ENCODE measurements at regions not wholly inside any gene's neighbourhood (a gene's known extent, or its start where the extent isn't known, plus 50 kb on each side); places are given as distances from the start of the nearest gene placed in this dataset.
A peak's percentile ranks its signal among the peaks of the same experiment; 100 is the strongest.

- no peak for DNase-seq (ENCODE audit: low spot score)
Observed at GRCh38 chr5:113800686-113801085, 287.2 kb downstream of the YTHDC2 start.

GRCh38 chr5:113804264-113804663 lies 290.8 kb downstream of the YTHDC2 start:
- no peak for DNase-seq (ENCODE audit: low spot score)

- DNase-seq (ENCODE audit: low spot score): no peak
Observed at GRCh38 chr5:113804943-113805342, 291.4 kb downstream of the YTHDC2 start.

- DNase-seq (ENCODE audit: low spot score): peak; percentile 13
Observed at GRCh38 chr5:113806250-113806649, 292.8 kb downstream of the YTHDC2 start.

GRCh38 chr5:113806904-113807303 lies 293.4 kb downstream of the YTHDC2 start:
- DNase-seq (ENCODE audit: low spot score): no peak

GRCh38 chr5:113807427-113807991 lies 294.0 kb downstream of the YTHDC2 start:
- peak; percentile 35 for DNase-seq (ENCODE audit: low spot score)

- no peak for DNase-seq (ENCODE audit: low spot score)
Observed at GRCh38 chr5:113808956-113809355, 295.5 kb downstream of the YTHDC2 start.

- DNase-seq (ENCODE audit: low spot score): no peak
Observed at GRCh38 chr5:113809626-113810025, 296.1 kb downstream of the YTHDC2 start.

- no peak for DNase-seq (ENCODE audit: low spot score)
Observed at GRCh38 chr5:113813466-113813865, 300.0 kb downstream of the YTHDC2 start.

- no peak for DNase-seq (ENCODE audit: low spot score)
Observed at GRCh38 chr5:113817683-113818082, 304.2 kb downstream of the YTHDC2 start.

GRCh38 chr5:113823696-113824095 lies 310.2 kb downstream of the YTHDC2 start:
- DNase-seq (ENCODE audit: low spot score): no peak

GRCh38 chr5:113824307-113824706 lies 310.8 kb downstream of the YTHDC2 start:
- DNase-seq (ENCODE audit: low spot score): no peak

- no peak for DNase-seq (ENCODE audit: low spot score)
Observed at GRCh38 chr5:113825176-113825575, 311.7 kb downstream of the YTHDC2 start.

- DNase-seq (ENCODE audit: low spot score): no peak
Observed at GRCh38 chr5:113846941-113847340, 333.4 kb downstream of the YTHDC2 start.

GRCh38 chr5:113864437-113864836 lies 350.9 kb downstream of the YTHDC2 start:
- DNase-seq (ENCODE audit: low spot score): no peak

GRCh38 chr5:113866763-113867162 lies 353.3 kb downstream of the YTHDC2 start:
- DNase-seq (ENCODE audit: low spot score): no peak

GRCh38 chr5:113869611-113870010 lies 356.1 kb downstream of the YTHDC2 start:
- no peak for DNase-seq (ENCODE audit: low spot score)

GRCh38 chr5:113871972-113872371 lies 358.5 kb downstream of the YTHDC2 start:
- DNase-seq (ENCODE audit: low spot score): no peak

GRCh38 chr5:113875096-113875495 lies 361.6 kb downstream of the YTHDC2 start:
- DNase-seq (ENCODE audit: low spot score): no peak

GRCh38 chr5:113891491-113891890 lies 378.0 kb downstream of the YTHDC2 start:
- no peak for DNase-seq (ENCODE audit: low spot score)

- no peak for DNase-seq (ENCODE audit: low spot score)
Observed at GRCh38 chr5:113896789-113897188, 383.3 kb downstream of the YTHDC2 start.

GRCh38 chr5:113897748-113898147 lies 384.3 kb downstream of the YTHDC2 start:
- DNase-seq (ENCODE audit: low spot score): no peak

- no peak for DNase-seq (ENCODE audit: low spot score)
Observed at GRCh38 chr5:113900141-113900540, 386.6 kb downstream of the YTHDC2 start.

- no peak for DNase-seq (ENCODE audit: low spot score)
Observed at GRCh38 chr5:113900816-113901215, 387.3 kb downstream of the YTHDC2 start.

- DNase-seq (ENCODE audit: low spot score): no peak
Observed at GRCh38 chr5:113901718-113902117, 388.2 kb downstream of the YTHDC2 start.

Data from putamen (tissue), 1 donor.